Fibroblast of lung (primary cell): ENCODE measurements at regions not wholly inside any gene's neighbourhood (a gene's known extent, or its start where the extent isn't known, plus 50 kb on each side); places are given as distances from the start of the nearest gene placed in this dataset.

Experiments used
- DNase-seq, 2 donors: peaks; one replicate each; pipeline versions ENCODE4 v3.0.0 to v3.0.0-alpha.2; 2010; ENCODE audit warnings: low read depth in 2 of 2
- H2AFZ ChIP-seq: 2 replicates; pipeline ENCODE4 v1.5.1; 2012; ENCODE audit warnings: low read length, control low read depth, inconsistent platforms
- H3K27ac ChIP-seq: 2 replicates; pipeline ENCODE4 v1.5.1; 2011; ENCODE audit warnings: low read length, control low read depth; ENCODE audit not compliant: insufficient read depth
- H3K27me3 ChIP-seq: 2 replicates; pipeline ENCODE4 v1.5.1; 2011; ENCODE audit warnings: mild to moderate bottlenecking, low read length; ENCODE audit not compliant: control insufficient read depth, insufficient read depth
- H3K36me3 ChIP-seq: 2 replicates; pipeline ENCODE4 v1.5.1; 2011; ENCODE audit warnings: low read length; ENCODE audit not compliant: control insufficient read depth, insufficient read depth
- H3K4me1 ChIP-seq: 2 replicates; pipeline ENCODE4 v1.5.1; 2011; ENCODE audit warnings: low read length; ENCODE audit not compliant: control insufficient read depth, insufficient read depth; ENCODE audit errors: extremely low read depth
- H3K4me2 ChIP-seq: 2 replicates; pipeline ENCODE4 v1.5.1; 2011; ENCODE audit warnings: low read length, control low read depth; ENCODE audit not compliant: insufficient read depth; ENCODE audit errors: extremely low read depth
- H3K4me3 ChIP-seq, 4 experiments: fragments of 200-600 bp in 1 of 4; sonication (generic) in 1 of 4; replicated peaks in 1 of 4; 2 replicates each; pipeline ENCODE4 v1.5.1; 2011 to 2016; ENCODE audit warnings: low read length in 4 of 4, low read depth in 3 of 4, mild to moderate bottlenecking in 3 of 4, control low read depth in 2 of 4, inconsistent platforms in 1 of 4, mixed read lengths in 1 of 4; ENCODE audit not compliant: insufficient read depth in 1 of 4; ENCODE audit errors: control extremely low read depth in 1 of 4
- H3K79me2 ChIP-seq: 2 replicates; pipeline ENCODE4 v1.5.1; 2012; ENCODE audit warnings: mild to moderate bottlenecking, low read length, inconsistent platforms; ENCODE audit not compliant: control insufficient read depth, insufficient read depth
- H3K9ac ChIP-seq: 2 replicates; pipeline ENCODE4 v1.5.1; 2011; ENCODE audit warnings: mild to moderate bottlenecking, low read length, control low read depth; ENCODE audit not compliant: insufficient read depth
- H3K9me3 ChIP-seq: 2 replicates; pipeline ENCODE4 v1.5.1; 2012; ENCODE audit warnings: low read depth, low read length; ENCODE audit not compliant: control insufficient read depth, insufficient read depth
- H4K20me1 ChIP-seq: 2 replicates; pipeline ENCODE4 v1.5.1; 2011; ENCODE audit warnings: low read length; ENCODE audit not compliant: control insufficient read depth, insufficient read depth; ENCODE audit errors: extremely low read depth
- EZH2 ChIP-seq: IDR thresholded peaks from 2 replicates; pipeline ENCODE4 v1.5.1; 2012; ENCODE audit warnings: low read length, control low read depth, mild to moderate bottlenecking; ENCODE audit errors: missing control alignments
- TF ChIP-seq, protein P1 (sequence below), 2 donors: IDR thresholded peaks in 1 of 2; conservative IDR thresholded peaks in 1 of 2; 1 replicate in 1 of 2; 2 replicates in 1 of 2; pipeline ENCODE4 v1.5.1; 2011 to 2012; ENCODE audit warnings: low read length in 2 of 2, control low read depth in 1 of 2, inconsistent platforms in 1 of 2, low read depth in 1 of 2, mild to moderate bottlenecking in 1 of 2

DNA sequence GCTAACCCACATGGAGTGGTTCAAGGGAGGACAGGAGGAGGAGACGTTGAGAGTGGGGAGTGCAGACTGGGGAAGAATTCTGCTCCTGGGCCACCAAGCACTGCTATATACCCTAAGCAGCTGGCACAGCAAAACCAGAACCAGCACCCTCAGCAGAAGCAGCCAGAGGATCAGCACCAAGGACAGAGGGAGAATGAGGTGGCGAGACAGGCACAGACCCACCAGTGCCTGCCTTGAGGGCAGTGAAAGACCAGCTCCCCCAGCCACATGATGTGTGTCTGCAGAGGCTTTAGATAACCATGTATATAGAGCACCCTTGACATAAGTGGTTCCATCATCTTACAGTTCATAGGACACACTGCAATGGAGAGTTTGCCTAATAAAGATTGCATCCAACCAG lies 319.0 kb downstream of the GABRB3 start:
- no peak for TF ChIP-seq EZH2
- TF ChIP-seq, protein P1, sequence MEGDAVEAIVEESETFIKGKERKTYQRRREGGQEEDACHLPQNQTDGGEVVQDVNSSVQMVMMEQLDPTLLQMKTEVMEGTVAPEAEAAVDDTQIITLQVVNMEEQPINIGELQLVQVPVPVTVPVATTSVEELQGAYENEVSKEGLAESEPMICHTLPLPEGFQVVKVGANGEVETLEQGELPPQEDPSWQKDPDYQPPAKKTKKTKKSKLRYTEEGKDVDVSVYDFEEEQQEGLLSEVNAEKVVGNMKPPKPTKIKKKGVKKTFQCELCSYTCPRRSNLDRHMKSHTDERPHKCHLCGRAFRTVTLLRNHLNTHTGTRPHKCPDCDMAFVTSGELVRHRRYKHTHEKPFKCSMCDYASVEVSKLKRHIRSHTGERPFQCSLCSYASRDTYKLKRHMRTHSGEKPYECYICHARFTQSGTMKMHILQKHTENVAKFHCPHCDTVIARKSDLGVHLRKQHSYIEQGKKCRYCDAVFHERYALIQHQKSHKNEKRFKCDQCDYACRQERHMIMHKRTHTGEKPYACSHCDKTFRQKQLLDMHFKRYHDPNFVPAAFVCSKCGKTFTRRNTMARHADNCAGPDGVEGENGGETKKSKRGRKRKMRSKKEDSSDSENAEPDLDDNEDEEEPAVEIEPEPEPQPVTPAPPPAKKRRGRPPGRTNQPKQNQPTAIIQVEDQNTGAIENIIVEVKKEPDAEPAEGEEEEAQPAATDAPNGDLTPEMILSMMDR (conservative IDR thresholded peaks at IDR 0.05 in 1 of 2, IDR thresholded peaks at IDR 0.05 in 1 of 2; ENCODE audit: low read depth in 1 of 2, low read length in 2 of 2), result no peak
- no peak for DNase-seq
- no peak overlapping the region for H3K4me2 ChIP-seq
- H3K36me3 ChIP-seq, result no peaks in the 10 kb centered on the region
- H3K27ac ChIP-seq, result no peak overlapping the region
- no peaks in the 10 kb centered on the region for H3K27me3 ChIP-seq
- no peaks in the 10 kb centered on the region for H4K20me1 ChIP-seq
- H3K4me3 ChIP-seq, result no peak overlapping the region
- no peak overlapping the region for H3K9ac ChIP-seq
- H3K79me2 ChIP-seq, result no peaks in the 10 kb centered on the region
- no peaks in the 10 kb centered on the region for H3K9me3 ChIP-seq
- H3K4me1 ChIP-seq, result no peaks in the 10 kb centered on the region
- H2AFZ ChIP-seq, result no peak overlapping the region

DNA sequence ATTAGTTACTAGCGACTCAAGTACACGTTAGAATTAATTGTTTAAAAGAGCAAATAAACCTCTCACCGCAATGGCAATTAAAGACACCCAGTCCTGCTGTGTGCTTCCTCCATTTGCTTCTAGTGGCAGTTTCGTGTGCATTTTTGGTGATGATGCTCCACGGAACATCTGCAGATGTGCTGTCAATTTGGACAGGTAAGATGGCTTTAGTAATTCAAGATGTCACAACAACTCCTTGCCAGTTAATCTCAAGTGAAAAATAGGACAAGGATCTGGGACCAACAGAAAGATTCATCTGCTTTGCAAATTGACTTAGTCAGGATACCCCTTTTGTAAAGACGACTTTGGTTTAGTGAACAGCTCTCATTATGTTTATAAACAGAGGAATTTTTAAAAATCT lies 320.9 kb downstream of the GABRB3 start:
- Histone ChIP-seq H3K4me2 (no peak overlapping the region), H2AFZ (no peak overlapping the region), H4K20me1 (no peaks in the 10 kb centered on the region), H3K79me2 (no peaks in the 10 kb centered on the region), H3K36me3 (no peaks in the 10 kb centered on the region), H3K27ac (no peak overlapping the region), H3K4me3 (no peak overlapping the region), H3K27me3 (no peaks in the 10 kb centered on the region), H3K4me1 (no peaks in the 10 kb centered on the region), H3K9me3 (no peaks in the 10 kb centered on the region), H3K9ac (no peak overlapping the region)
- no peak for DNase-seq
- TF ChIP-seq, protein P1 (conservative IDR thresholded peaks at IDR 0.05 in 1 of 2, IDR thresholded peaks at IDR 0.05 in 1 of 2; ENCODE audit: low read depth in 1 of 2, low read length in 2 of 2), result no peak
- no peak for TF ChIP-seq EZH2

DNA sequence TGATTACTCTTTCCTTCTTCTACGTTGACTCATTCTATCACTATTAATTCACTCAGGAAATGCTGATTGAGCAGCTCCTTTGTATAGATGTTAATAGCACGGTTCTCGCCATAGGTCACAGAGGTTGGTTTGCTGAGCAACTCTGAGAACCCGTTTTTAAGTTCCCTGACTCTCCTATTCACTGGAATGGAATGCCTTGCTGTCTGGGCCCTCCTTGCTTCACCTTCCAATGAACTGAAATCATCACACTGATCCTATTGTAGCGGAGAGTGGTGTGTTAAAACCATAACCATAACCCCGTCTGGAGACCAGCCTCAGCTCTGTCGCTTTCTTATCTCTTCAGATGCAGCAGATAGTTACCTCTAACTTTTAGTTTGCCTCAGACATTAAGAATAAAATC lies 323.6 kb downstream of the GABRB3 start:
- TF ChIP-seq EZH2, result no peak
- TF ChIP-seq, protein P1 (conservative IDR thresholded peaks at IDR 0.05 in 1 of 2, IDR thresholded peaks at IDR 0.05 in 1 of 2; ENCODE audit: low read depth in 1 of 2, low read length in 2 of 2), result no peak
- Histone ChIP-seq H4K20me1 (no peaks in the 10 kb centered on the region), H3K27me3 (no peaks in the 10 kb centered on the region), H3K9ac (no peak overlapping the region), H3K4me3 (no peak overlapping the region), H3K9me3 (no peaks in the 10 kb centered on the region), H3K4me1 (no peaks in the 10 kb centered on the region), H3K36me3 (no peaks in the 10 kb centered on the region), H3K4me2 (no peak overlapping the region), H2AFZ (no peak overlapping the region), H3K79me2 (no peaks in the 10 kb centered on the region), H3K27ac (no peak overlapping the region)
- DNase-seq, result peak in 1 of 2 donors; percentile 85
